OCI-M2 (cell line): ENCODE measurements at regions not wholly inside any gene's neighbourhood (a gene's known extent, or its start where the extent isn't known, plus 50 kb on each side); places are given as distances from the start of the nearest gene placed in this dataset.
"Not testable (repeated sequence)": the region's sequence is repeated elsewhere in the genome, so short reads cannot be mapped to it uniquely, and the experiment has no call there.

Experiments used
- DNase-seq: peaks from one replicate; lab custom pipeline; 2025; ENCODE audit not compliant: unreplicated experiment; lab: John Stamatoyannopoulos, UW

DNA sequence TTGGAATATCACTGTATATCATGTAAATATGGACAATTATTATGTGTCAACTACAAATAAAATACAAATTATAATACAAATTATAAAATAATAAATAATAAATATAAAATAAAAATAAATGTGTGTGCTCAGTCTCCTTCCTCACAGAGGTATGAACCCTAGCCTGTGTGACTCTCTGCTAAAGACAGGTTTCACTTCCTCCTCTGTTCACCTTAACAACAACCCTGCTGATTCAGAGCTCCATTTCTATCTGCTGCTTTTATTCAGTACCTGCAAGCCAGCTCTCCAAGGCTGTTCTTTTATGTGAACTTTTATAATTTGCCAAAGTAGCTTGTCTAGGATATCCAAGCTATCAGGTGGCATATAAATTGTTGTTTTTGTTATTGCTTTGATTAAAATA, 610.7 kb upstream of the GRM7 start:
- no peak for DNase-seq

DNA sequence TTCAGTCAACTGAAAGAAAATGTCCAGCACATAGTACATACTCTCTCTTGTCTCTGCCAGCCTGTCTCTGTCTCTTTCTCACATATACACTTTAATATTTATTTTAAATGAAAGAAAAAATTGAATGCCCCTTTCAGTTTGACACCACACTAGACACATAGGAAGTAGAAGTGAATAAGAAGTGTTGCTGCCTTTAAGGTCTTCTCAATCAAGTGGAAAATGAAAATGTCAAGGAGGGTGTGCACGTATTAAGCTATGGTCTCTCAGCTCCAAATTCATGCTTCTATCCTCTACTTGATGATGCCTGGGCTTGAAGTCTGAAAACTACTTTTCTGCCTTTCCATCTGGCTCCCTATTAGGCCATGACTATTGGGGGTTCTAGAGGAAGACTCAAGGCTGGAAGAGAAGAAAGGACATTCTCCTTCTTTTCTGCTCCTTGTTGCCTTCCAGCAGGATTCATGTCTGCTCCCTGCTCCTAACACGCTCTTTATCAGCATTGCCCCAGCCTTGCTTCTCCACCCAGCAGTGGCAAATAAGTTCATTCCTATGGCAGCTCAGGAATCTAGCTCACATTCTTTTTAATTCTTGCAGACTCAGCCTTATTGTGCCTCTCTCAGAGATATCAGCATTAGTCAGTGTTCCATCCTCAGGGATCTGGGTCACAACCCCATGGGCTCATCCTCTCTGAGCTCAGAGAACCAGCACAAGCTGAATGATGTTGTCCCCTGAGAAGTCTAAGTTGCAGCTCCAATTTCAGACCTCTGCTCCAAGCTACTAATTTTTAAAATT, 609.1 kb upstream of the GRM7 start:
- no peak for DNase-seq

DNA sequence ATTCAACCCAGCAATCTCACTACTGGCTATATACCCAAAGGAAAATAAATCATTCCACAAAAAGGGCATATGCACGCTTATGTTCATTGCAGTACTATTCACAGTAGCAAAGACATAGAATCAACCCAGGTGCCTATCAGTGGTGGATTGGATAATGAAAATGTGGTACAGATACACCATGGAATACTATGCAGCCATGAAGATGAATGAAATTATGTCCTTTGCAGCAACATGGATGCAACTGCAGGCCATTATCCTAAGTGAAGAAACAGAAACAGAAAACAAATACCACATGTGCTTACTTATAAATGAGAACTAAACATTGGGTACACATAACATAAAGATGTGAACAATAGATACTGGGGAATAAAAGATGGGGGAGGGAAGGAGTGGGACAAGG, 606.4 kb upstream of the GRM7 start:
- no peak for DNase-seq

DNA sequence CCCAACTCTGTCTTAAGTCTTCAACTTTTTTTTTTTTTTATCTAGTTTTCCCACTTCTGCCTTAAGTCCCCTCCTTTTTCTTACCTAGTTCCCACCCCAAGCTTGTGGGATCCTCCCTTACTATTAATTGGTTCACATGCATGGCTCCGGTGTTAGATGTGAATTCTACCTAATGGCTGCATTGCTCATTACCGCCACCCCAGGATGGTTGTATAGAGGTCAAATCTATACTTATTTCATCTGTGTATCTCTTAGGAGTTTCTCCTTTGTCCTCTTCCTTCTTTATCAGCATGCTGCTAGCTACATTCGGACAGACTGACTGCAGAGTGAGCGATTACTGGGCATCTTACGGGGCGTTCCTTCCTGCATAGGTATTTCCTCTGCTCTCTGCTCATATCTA, 605.7 kb upstream of the GRM7 start:
- DNase-seq = no peak

DNA sequence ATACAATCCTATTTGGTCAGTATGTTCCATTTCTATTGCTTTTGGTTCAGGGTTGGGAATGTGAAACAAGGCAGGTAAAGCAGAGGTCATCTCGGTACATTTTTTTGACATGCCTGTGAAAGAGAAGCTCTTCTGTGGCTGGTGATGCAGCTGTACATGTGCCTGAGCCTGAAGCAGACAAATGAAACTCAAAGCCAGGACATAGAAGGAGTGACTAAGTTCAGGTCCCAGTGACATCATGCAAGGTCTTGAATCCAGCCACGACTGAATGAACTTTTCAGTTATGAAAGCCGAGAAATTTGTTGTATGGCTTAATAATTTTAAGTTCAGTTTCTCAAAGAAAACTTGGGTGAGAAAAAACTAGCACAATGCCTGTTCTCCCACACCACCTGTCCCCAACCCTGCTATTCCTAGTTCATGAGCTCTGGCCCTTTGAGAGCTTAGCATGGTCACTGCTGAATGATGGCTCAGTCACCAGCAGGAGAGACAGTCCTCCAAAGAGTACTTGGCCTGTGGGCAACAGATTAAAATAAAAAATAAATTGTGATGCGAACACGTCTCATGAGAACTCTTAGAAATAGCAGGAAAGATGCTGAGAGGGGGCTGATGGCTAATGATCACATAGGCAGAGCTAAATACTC, 600.2 kb upstream of the GRM7 start:
- no peak for DNase-seq

DNA sequence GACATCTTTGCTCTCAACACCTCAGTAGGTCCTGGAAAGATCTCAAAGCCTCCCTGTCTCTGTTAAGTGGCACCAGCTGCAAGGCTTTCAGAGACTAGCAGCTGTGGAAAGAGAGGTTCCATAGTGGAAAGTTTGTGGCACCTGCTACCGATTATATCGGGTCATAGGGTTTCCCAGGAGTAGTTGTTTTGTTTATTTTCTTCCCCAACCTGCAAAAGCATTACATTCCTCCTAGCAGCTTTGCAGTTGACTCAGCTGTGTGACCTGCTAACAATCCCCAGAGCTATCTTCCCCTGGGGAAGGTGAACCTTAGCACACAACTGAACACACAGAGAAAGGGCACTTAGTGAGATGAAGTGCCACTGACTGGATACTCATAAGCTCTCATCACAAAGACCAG, 598.9 kb upstream of the GRM7 start:
- no peak for DNase-seq

DNA sequence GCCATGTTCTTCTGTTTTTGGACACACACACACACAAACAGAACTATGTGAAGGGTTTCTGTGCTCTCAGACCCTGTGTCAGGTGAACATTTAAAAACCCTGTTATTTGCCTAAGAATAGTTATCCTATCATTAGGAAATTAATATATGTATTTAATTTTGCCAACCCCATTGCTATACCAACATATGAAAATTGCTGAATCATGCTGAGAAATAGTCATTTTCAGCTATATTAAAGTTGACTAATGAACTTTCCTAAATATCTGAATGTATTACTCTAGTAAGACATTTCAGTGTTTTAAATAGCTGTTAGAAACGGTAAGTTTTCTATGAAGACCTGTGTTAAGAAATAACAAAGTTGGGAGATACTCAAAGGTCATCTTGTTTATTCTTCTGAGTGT, 596.9 kb upstream of the GRM7 start:
- no peak for DNase-seq

DNA sequence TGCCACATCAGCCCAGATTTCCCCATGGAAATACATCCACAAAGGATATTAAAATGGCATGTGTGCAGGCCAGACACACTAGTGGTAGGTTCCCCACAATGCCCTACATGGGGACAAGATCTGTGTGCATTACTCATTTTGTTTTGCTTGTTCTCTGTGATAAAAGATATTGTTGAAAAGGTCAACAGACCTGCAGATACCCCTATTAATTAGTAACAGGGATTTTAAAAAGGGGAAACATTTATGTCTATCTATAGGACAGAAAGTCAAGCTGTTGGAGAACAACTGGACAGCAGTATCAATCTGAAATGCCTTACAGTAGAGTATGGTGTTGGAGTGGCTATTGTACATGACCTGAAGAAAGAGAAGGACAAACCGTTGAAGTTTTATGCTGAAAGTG, 596.0 kb upstream of the GRM7 start:
- no peak for DNase-seq

DNA sequence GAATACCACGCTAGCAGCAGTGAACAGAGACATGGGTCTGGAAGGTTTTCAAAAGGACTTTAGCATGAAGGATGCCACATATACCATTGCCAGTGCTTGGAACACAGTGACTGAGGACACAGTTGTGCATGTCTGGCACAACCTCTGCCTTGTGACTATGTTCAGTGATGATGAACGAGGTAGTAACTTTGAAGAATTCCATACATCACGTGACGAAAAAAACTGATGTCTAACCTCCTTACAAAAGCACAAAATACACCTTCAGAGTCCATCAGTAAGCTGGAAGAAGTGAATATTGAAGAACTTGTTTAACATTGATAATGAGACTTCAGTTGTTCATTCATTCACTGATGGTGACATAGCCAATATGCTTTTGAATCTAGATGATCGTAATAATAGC, 594.8 kb upstream of the GRM7 start:
- DNase-seq = no peak

DNA sequence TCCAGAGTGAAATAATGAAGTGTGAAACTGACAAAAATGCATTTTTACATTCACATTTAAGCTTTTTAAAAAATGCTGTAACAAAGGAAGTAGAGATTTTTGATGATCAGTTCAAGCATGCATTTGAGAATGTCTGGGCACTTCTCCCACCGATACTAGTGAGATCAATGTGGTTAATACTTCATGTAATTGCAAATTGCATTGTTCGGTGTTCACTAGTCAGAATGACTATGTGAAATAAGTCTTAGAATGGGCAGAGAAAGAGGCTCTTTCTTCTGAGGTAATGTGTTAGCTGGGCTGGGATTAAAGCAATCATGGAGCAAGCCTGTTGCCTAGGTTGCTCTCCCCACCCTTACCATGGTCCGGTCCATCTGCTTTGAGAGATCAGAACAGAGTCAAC, 587.0 kb upstream of the GRM7 start:
- DNase-seq = no peak

DNA sequence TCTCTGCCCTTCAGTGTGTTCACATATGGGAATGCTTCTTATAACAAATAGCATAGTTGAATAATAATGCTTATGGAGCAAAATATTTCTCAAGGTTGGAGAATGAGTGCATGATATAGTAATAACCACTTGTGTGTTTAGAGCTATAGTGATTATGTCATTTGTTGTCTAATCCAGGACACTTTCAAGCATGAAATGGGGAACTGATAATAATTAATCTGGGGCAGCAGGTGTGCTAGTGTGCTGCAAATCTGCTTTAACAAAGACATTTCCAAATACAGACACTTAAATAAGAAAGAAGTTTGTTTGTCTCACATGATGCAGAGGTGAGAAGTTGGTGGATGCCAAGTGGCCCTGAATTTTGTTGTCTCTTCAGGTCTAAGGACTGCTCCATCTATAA, 579.3 kb upstream of the GRM7 start:
- no peak for DNase-seq

DNA sequence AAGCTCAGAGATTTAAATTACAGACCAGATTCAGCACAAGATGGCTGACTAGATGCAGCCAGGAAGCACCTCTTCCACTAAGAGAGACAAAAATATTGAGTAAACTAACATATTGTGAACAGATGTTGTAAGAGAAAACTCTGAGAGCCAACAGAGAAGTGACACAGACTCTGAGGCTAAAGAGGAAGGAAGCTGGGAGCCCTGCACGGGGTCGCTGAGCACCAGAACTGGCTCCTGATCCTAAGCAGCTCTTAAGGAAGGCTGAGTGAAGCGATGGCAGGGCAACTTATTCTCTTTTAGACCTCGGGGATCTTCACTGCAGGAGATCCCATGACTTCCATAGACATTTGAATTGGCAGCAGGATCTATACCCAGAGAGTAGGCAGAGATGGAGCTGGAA, 578.0 kb upstream of the GRM7 start:
- no peak for DNase-seq

DNA sequence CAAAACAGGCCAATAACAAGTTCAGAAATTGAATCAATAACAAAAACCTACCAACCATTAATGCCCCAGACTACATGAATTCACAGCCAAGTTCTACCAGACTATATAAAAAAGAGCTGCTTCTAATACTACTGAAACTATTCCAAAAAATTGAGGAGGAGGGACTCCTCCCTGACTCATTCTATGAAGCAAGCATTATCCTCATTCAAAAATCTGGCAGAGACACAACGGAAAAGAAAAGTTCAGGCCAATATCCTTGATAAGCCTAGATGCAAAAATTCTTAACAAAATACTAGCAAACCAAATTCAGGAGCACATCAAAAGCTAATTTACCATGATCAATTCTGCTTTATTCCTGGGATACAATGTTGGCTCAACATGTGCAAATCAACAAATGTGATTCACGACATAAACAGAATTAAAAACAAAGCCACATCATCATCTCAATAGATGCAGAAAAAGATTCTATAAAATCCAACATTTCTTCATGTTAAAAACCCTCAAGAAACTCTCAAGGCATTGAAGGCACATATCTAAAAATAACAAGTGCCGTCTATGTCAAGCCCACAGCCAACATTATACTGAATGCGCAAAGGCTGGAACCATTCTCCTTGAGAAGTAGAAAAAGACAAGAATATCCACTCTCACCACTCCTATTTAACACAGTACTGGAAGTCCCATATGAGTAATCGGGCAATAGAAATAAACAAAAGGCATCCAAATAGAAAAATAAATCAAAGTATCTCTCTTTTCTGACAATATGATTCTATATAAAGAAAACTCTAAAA, 573.6 kb upstream of the GRM7 start:
- no peak for DNase-seq

DNA sequence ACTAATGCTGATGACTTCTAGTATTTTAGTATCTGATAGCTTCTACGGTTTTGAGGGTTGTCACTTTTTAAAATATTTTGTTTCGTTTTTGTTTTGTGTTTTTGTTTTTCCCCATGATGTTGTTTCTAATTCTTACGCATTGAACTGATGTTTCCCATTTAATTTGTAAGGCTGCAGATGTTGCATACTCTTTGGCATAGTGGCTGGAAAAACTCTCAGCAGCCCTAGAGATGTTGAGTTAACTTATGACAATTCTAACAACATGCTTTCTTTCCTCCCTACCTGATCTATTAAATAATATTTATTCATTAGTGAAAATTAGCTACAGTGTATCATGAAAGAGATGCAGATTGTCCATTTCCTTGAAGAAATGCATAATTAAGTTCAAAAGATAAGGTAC, 559.3 kb upstream of the GRM7 start:
- no peak for DNase-seq

DNA sequence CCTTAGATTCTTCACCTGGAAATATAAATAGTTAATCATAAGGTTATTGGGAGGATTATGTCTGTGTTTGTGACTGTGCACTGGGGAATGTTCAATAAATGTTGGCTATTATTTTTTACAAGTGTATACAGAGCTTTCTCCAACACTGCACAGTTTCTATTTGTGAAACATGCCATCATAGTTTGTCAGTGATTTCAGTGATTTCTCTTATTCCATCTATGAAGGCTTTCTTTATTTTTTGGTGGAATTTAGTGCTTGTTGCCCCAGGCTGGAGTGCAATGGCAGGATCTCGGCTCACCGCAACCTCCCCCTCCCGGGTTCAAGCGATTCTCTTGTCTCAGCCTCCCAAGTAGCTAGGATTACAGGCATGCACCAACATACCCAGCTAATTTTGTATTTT, 545.0 kb upstream of the GRM7 start:
- no peak for DNase-seq

DNA sequence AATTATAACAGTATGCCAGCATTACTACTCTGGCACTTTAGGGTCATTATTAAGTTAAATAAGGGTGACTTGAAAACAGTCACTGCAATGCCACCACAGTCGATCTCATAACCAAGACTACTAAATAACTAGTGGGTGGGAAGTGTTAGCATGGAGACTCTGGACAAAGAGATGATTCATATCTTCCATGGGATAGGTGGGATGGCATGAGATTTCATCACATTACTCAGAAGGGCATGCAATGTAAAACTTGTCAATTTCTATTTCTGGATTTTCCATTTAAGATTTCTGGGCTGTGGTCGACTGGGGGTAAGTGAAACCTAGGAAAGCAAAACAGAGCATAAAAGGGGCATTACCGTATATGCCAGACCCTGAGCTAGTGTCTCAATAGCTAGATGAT, 538.9 kb upstream of the GRM7 start:
- no peak for DNase-seq

DNA sequence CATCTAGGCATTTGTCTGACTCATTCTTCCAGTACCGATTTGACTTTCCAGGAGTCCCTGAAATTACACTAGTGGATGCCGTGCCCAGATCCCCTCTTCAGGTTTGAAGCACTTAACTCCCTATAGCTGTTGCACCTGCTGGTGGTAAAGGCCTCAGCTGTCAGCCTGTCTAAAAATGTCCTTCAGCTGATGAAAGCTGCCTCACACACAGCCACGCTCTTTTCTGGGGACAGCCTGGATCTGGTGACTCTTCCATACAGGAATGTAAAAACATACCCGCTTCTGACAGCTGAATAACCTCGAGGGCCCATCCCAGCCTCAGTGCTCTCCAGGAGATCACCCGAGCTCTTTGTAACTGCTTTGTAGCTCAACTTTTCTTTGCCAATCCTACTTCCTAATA, 534.1 kb upstream of the GRM7 start:
- no peak for DNase-seq

DNA sequence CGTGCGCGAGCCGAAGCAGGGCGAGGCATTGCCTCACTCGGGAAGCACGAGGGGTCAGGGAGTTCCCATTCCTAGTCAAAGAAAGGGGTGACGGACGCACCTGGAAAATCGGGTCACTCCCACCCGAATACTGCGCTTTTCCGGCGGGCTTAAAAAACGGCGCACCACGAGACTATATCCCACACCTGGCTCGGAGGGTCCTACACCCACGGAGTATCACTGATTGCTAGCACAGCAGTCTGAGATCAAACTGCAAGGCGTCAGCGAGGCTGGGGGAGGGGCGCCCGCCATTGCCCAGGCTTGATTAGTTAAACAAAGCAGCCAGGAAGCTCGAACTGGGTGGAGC, 520.0 kb upstream of the GRM7 start:
- not testable (repeated sequence) for DNase-seq

DNA sequence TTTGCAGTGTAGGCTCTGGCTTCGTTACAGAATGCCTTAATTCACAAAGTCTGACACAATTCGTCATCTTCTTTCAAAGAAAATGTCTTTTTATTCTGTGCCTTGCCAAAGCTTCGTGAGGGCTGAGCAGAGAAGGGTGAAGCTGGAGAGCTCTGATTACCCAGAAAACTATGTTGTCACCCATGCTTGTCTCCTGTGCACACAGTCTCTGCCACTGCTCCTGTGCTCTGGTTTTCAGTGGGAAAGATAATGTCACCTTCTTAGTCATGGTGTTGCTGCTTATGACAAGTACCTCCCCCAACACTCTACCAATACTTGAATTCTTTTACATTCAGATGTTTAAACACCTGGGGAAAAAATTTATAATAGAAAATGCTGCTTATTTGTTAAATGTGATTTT, 509.2 kb upstream of the GRM7 start:
- DNase-seq = no peak

DNA sequence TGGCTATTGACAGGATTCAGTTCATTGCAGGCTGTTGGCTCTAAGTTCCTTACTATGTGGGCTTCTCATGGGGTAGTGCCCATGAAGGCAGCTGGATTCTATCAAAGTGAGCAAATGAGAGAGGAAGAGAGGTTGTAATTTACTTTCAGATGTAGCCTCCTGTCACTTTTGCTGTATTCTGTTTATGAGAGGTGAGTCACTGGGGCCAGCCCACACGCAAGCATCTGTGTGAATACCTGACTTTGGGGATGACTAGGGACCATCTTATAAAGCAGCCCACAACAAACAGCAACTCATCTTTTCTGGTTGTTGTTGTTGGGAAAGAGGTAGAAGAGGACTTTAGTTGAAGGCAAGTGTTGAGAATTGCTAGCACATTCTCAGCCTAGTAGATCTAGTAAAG, 506.3 kb upstream of the GRM7 start:
- DNase-seq = no peak

DNA sequence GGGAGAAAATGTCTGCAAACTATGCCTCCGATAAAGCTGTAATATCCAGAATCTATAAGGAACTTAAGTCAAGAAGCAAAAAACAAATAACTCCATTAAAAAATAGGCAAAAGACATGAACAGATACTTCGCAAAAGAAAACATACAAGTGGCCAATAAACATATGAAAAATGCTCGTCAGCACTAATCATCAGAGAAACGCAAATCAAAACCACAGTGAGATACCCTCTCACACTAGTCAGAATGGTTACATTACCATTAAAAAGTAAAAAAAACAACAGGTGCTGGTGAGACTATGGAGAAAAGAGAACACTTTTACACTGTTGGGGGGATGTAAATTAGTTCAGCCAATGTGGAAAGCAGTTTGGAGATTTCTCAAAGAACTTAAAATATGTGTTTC, 498.5 kb upstream of the GRM7 start:
- no peak for DNase-seq

DNA sequence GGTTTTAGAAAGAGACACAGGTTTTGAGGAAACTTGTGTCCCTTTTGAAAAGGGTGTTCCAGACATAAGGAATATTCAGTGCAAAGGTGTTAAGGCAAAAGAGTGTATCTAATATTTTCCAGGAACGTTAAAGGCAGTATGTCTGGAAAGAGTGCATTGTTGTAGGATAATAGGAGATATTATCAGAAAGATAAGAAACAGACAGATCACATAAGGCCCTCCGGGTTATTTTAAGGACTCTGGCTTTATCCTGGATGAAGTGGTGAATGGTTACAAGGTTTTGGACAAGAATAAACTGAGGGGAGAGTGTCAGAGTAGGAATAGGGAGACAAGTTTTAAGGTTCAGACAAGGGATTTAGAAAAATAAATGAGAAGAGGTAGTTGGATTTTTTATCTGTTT, 493.7 kb upstream of the GRM7 start:
- DNase-seq = no peak
